ENCODE measurements at regions not wholly inside any gene's neighbourhood (a gene's known extent, or its start where the extent isn't known, plus 50 kb on each side); places are given as distances from the start of the nearest gene placed in this dataset.

DNA sequence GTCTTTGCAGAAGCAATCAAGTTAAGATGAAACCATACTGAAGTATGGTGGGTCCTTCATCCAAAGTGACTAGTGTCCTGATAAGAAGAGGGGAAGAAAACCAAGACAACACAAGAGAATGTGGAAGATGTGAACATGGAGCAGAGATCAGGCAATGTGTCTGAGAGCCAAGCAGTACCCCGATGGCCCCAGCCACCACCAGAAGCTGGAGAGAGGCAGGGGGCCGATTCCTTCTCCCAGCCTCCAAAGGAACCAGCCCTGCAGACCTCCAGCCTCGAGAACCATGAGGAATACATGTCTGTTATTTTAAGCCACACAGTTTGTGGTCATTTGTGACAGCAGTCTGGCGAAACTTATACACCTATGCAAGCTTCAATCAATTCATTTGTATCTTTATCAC is 93.2 kb downstream of the IRS2 start:
- H3K36me3 ChIP-seq (ENCODE audit: control insufficient read depth in 1 of 2, insufficient read depth in 2 of 2, low read length in 2 of 2): no peaks in the 10 kb centered on the region
- intact Hi-C loops (cut with micrococcal nuclease): no loop called here
- no peaks in the 10 kb centered on the region for H3K9me2 ChIP-seq (ENCODE audit: insufficient read depth)
- RAD21 ChIA-PET (ENCODE audit: low non-redundant PET in 1 of 2, low total read pairs in 2 of 2, uncharacterized antibody in 2 of 2, unreplicated experiment in 2 of 2): no interaction called here
- no peaks in the 10 kb centered on the region for H3K9me3 ChIP-seq (ENCODE audit: control insufficient read depth in 1 of 2, insufficient read depth in 1 of 2, low read depth in 1 of 2, low read length in 2 of 2)
- CTCF ChIA-PET: no interaction called here
- no peaks in the 10 kb centered on the region for H3K79me2 ChIP-seq (ENCODE audit: insufficient read depth, low read length)
- H3K4me2 ChIP-seq (ENCODE audit: low read length): no peak overlapping the region
- DNase-seq (ENCODE audit: low read depth, low spot score) (no peak), ATAC-seq (no peak)
- H3K9ac ChIP-seq (ENCODE audit: low read length): no peak overlapping the region
- H3K4me3 ChIP-seq (replicated peaks in 1 of 2; ENCODE audit: low read depth in 1 of 2, low read length in 2 of 2): no peak overlapping the region
- H3K4me1 ChIP-seq (ENCODE audit: control insufficient read depth in 1 of 2, insufficient read depth in 2 of 2, low read length in 2 of 2): no peaks in the 10 kb centered on the region
- TF ChIP-seq TCF7L2 (IDR thresholded peaks at IDR 0.05; ENCODE audit: borderline replicate concordance, extremely low read depth, insufficient read depth, insufficient read length): no peak
- no peak for TF ChIP-seq JUND (IDR thresholded peaks at IDR 0.05)
- no peak for TF ChIP-seq POLR2A (IDR thresholded peaks at IDR 0.05; ENCODE audit: borderline replicate concordance, extremely low read depth, insufficient read depth, insufficient read length)
- no peak for TF ChIP-seq ELF1 (IDR thresholded peaks at IDR 0.05; ENCODE audit: borderline replicate concordance, low read depth)
- TF ChIP-seq RAD21 (IDR thresholded peaks at IDR 0.05; ENCODE audit: low read depth): no peak
- no peak for TF ChIP-seq EGR1 (IDR thresholded peaks at IDR 0.05; ENCODE audit: low read depth)
- TF ChIP-seq POLR2AphosphoS5 (IDR thresholded peaks at IDR 0.05; ENCODE audit: low read depth, low read length): no peak
- TF ChIP-seq EZH2phosphoT487 (IDR thresholded peaks at IDR 0.05; ENCODE audit: borderline replicate concordance): no peak
- H3K27me3 ChIP-seq (ENCODE audit: insufficient read depth, low read length): no peaks in the 10 kb centered on the region
- no peaks in the 10 kb centered on the region for H4K20me1 ChIP-seq (ENCODE audit: insufficient read depth)
- POLR2A ChIA-PET: no interaction called here
- no peak overlapping the region for H3K27ac ChIP-seq (ENCODE audit: low read depth, low read length)
- H2AFZ ChIP-seq (ENCODE audit: low read depth, low read length, poor library complexity, severe bottlenecking): no peak overlapping the region
- BruUV-seq (replicated peaks): no TSS peak

DNA sequence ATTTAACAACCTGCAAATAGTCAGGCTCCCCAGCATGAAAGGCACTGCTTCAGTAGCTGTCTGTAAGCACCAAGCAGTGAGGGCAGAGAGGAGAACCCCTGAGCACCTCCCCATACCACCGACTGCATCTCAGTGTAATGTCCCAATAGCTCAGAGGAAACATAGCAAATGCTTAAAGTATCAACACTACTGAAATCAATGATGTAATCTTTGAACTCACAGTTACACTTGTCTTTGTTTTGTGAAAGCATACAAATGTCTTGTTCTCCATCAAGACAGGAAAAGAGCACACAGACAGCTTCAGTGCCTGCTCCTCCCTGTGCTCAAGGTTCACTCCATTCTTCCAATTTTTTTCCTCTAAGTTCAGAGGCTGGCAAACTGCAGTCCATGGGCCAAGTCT is 94.7 kb downstream of the IRS2 start:
- intact Hi-C loops (cut with micrococcal nuclease): no loop called here
- H3K27ac ChIP-seq (ENCODE audit: low read depth, low read length): no peak overlapping the region
- H3K79me2 ChIP-seq (ENCODE audit: insufficient read depth, low read length): no peaks in the 10 kb centered on the region
- no TSS peak for BruUV-seq (replicated peaks)
- no peak for DNase-seq (ENCODE audit: low read depth, low spot score)
- no peaks in the 10 kb centered on the region for H3K36me3 ChIP-seq (ENCODE audit: control insufficient read depth in 1 of 2, insufficient read depth in 2 of 2, low read length in 2 of 2)
- no peaks in the 10 kb centered on the region for H3K9me3 ChIP-seq (ENCODE audit: control insufficient read depth in 1 of 2, insufficient read depth in 1 of 2, low read depth in 1 of 2, low read length in 2 of 2)
- H3K9ac ChIP-seq (ENCODE audit: low read length): no peak overlapping the region
- H3K4me1 ChIP-seq (ENCODE audit: control insufficient read depth in 1 of 2, insufficient read depth in 2 of 2, low read length in 2 of 2): no peaks in the 10 kb centered on the region
- ChIA-PET CTCF (no interaction called here), POLR2A (no interaction called here), RAD21 (ENCODE audit: low non-redundant PET in 1 of 2, low total read pairs in 2 of 2, uncharacterized antibody in 2 of 2, unreplicated experiment in 2 of 2) (no interaction called here)
- H3K9me2 ChIP-seq (ENCODE audit: insufficient read depth): no peaks in the 10 kb centered on the region
- no peaks in the 10 kb centered on the region for H4K20me1 ChIP-seq (ENCODE audit: insufficient read depth)
- no peaks in the 10 kb centered on the region for H3K27me3 ChIP-seq (ENCODE audit: insufficient read depth, low read length)
- H3K4me3 ChIP-seq (replicated peaks in 1 of 2; ENCODE audit: low read depth in 1 of 2, low read length in 2 of 2): no peak overlapping the region
- no peak overlapping the region for H3K4me2 ChIP-seq (ENCODE audit: low read length)
- no peak overlapping the region for H2AFZ ChIP-seq (ENCODE audit: low read depth, low read length, poor library complexity, severe bottlenecking)
- ATAC-seq: no peak
- TF ChIP-seq, protein P1, sequence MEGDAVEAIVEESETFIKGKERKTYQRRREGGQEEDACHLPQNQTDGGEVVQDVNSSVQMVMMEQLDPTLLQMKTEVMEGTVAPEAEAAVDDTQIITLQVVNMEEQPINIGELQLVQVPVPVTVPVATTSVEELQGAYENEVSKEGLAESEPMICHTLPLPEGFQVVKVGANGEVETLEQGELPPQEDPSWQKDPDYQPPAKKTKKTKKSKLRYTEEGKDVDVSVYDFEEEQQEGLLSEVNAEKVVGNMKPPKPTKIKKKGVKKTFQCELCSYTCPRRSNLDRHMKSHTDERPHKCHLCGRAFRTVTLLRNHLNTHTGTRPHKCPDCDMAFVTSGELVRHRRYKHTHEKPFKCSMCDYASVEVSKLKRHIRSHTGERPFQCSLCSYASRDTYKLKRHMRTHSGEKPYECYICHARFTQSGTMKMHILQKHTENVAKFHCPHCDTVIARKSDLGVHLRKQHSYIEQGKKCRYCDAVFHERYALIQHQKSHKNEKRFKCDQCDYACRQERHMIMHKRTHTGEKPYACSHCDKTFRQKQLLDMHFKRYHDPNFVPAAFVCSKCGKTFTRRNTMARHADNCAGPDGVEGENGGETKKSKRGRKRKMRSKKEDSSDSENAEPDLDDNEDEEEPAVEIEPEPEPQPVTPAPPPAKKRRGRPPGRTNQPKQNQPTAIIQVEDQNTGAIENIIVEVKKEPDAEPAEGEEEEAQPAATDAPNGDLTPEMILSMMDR (IDR thresholded peaks at IDR 0.05 in 2 of 3, conservative IDR thresholded peaks at IDR 0.05 in 1 of 3; ENCODE audit: borderline replicate concordance in 1 of 3, insufficient read depth in 1 of 3, low read depth in 2 of 3, low read length in 2 of 3): no peak
- TF ChIP-seq, protein P2, sequence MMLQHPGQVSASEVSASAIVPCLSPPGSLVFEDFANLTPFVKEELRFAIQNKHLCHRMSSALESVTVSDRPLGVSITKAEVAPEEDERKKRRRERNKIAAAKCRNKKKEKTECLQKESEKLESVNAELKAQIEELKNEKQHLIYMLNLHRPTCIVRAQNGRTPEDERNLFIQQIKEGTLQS (IDR thresholded peaks at IDR 0.05): no peak
- TF ChIP-seq EGR1 (IDR thresholded peaks at IDR 0.05; ENCODE audit: low read depth) (no peak), TCF7L2 (IDR thresholded peaks at IDR 0.05; ENCODE audit: borderline replicate concordance, extremely low read depth, insufficient read depth, insufficient read length) (no peak), POLR2A (IDR thresholded peaks at IDR 0.05; ENCODE audit: borderline replicate concordance, extremely low read depth, insufficient read depth, insufficient read length) (no peak), EZH2 (IDR thresholded peaks at IDR 0.05) (no peak), ZFX (IDR thresholded peaks at IDR 0.05) (no peak), SIN3A (IDR thresholded peaks at IDR 0.05; ENCODE audit: low read depth) (no peak), YY1 (IDR thresholded peaks at IDR 0.05; ENCODE audit: extremely low read depth, insufficient replicate concordance, low read depth, low read length) (no peak), RAD21 (IDR thresholded peaks at IDR 0.05; ENCODE audit: low read depth) (no peak), JUND (IDR thresholded peaks at IDR 0.05) (no peak), ELF1 (IDR thresholded peaks at IDR 0.05; ENCODE audit: borderline replicate concordance, low read depth) (no peak), SP1 (IDR thresholded peaks at IDR 0.05; ENCODE audit: low read depth) (no peak), CEBPB (IDR thresholded peaks at IDR 0.05; ENCODE audit: low read depth) (no peak)
- TF ChIP-seq, protein P3, sequence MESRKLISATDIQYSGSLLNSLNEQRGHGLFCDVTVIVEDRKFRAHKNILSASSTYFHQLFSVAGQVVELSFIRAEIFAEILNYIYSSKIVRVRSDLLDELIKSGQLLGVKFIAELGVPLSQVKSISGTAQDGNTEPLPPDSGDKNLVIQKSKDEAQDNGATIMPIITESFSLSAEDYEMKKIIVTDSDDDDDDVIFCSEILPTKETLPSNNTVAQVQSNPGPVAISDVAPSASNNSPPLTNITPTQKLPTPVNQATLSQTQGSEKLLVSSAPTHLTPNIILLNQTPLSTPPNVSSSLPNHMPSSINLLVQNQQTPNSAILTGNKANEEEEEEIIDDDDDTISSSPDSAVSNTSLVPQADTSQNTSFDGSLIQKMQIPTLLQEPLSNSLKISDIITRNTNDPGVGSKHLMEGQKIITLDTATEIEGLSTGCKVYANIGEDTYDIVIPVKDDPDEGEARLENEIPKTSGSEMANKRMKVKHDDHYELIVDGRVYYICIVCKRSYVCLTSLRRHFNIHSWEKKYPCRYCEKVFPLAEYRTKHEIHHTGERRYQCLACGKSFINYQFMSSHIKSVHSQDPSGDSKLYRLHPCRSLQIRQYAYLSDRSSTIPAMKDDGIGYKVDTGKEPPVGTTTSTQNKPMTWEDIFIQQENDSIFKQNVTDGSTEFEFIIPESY (IDR thresholded peaks at IDR 0.05; ENCODE audit: extremely low read depth, insufficient replicate concordance, low read length): no peak

Measured in HCT116 (cell line).